ENCODE measurements at regions not wholly inside any gene's neighbourhood (a gene's known extent, or its start where the extent isn't known, plus 50 kb on each side); places are given as distances from the start of the nearest gene placed in this dataset.
"Not testable (repeated sequence)": the region's sequence is repeated elsewhere in the genome, so short reads cannot be mapped to it uniquely, and the experiment has no call there.

- Mint-ChIP-seq H3K9me3 (peaks cover 15% of the 10 kb centered on the region), H3K27ac (no peak overlapping the region), H3K4me1 (no peaks in the 10 kb centered on the region), H3K27me3 (no peaks in the 10 kb centered on the region), H3K4me3 (no peak overlapping the region), H3K36me3 (no peaks in the 10 kb centered on the region)
- no peak for ATAC-seq
These were observed 123.9 kb upstream of the PEG3 start for GRCh38 chr19:56964410-56964920.

GRCh38 chr19:56966225-56966696, 125.7 kb upstream of the PEG3 start:
- H3K4me1 Mint-ChIP-seq: no peaks in the 10 kb centered on the region
- no peak for ATAC-seq

GRCh38 chr19:56966697-56967299, 126.3 kb upstream of the PEG3 start:
- H3K4me1 Mint-ChIP-seq: no peaks in the 10 kb centered on the region
- no peak overlapping the region for H3K4me3 Mint-ChIP-seq
- peaks cover 13% of the 10 kb centered on the region for H3K9me3 Mint-ChIP-seq
- no peaks in the 10 kb centered on the region for H3K27me3 Mint-ChIP-seq
- ATAC-seq: no peak
- H3K36me3 Mint-ChIP-seq: no peaks in the 10 kb centered on the region
- H3K27ac Mint-ChIP-seq: no peak overlapping the region

More at GRCh38 chr19:56966225-56966696, 125.7 kb upstream of the PEG3 start:
- Mint-ChIP-seq H3K9me3 (peaks cover 15% of the 10 kb centered on the region), H3K27me3 (no peaks in the 10 kb centered on the region), H3K4me3 (no peak overlapping the region), H3K36me3 (no peaks in the 10 kb centered on the region), H3K27ac (no peak overlapping the region)

- H3K36me3 Mint-ChIP-seq: no peaks in the 10 kb centered on the region
- no peaks in the 10 kb centered on the region for H3K4me1 Mint-ChIP-seq
- H3K27me3 Mint-ChIP-seq: no peaks in the 10 kb centered on the region
- no peak for ATAC-seq
- peaks cover 8% of the 10 kb centered on the region for H3K9me3 Mint-ChIP-seq
- H3K4me3 Mint-ChIP-seq: no peak overlapping the region
- H3K27ac Mint-ChIP-seq: no peak overlapping the region
These were observed 128.6 kb upstream of the PEG3 start for GRCh38 chr19:56969156-56969555.

GRCh38 chr19:56969759-56970178, 129.2 kb upstream of the PEG3 start:
- Mint-ChIP-seq H3K36me3 (no peaks in the 10 kb centered on the region), H3K27me3 (no peaks in the 10 kb centered on the region), H3K27ac (no peak overlapping the region), H3K4me3 (no peak overlapping the region), H3K4me1 (no peaks in the 10 kb centered on the region), H3K9me3 (peaks cover 12% of the 10 kb centered on the region)
- ATAC-seq: no peak

GRCh38 chr19:56971230-56971629, 130.7 kb upstream of the PEG3 start:
- no peak overlapping the region for H3K27ac Mint-ChIP-seq
- peaks cover 12% of the 10 kb centered on the region for H3K9me3 Mint-ChIP-seq
- no peak for ATAC-seq
- H3K36me3 Mint-ChIP-seq: no peaks in the 10 kb centered on the region
- H3K27me3 Mint-ChIP-seq: no peaks in the 10 kb centered on the region
- H3K4me3 Mint-ChIP-seq: no peak overlapping the region
- H3K4me1 Mint-ChIP-seq: no peaks in the 10 kb centered on the region

- Mint-ChIP-seq H3K4me3 (no peak overlapping the region), H3K9me3 (peaks cover 12% of the 10 kb centered on the region), H3K36me3 (no peaks in the 10 kb centered on the region), H3K4me1 (no peaks in the 10 kb centered on the region), H3K27ac (no peak overlapping the region), H3K27me3 (no peaks in the 10 kb centered on the region)
- ATAC-seq: no peak
These were observed 131.8 kb upstream of the PEG3 start for GRCh38 chr19:56972291-56972841.

- Mint-ChIP-seq H3K27me3 (no peaks in the 10 kb centered on the region), H3K27ac (no peak overlapping the region), H3K4me3 (no peak overlapping the region), H3K36me3 (no peaks in the 10 kb centered on the region), H3K9me3 (peaks cover 12% of the 10 kb centered on the region), H3K4me1 (no peaks in the 10 kb centered on the region)
- no peak for ATAC-seq
These were observed 133.4 kb upstream of the PEG3 start for GRCh38 chr19:56973713-56974555.

- ATAC-seq: no peak
- Mint-ChIP-seq H3K9me3 (peaks cover 12% of the 10 kb centered on the region), H3K4me3 (no peak overlapping the region), H3K27ac (no peak overlapping the region), H3K27me3 (no peaks in the 10 kb centered on the region), H3K36me3 (no peaks in the 10 kb centered on the region), H3K4me1 (no peaks in the 10 kb centered on the region)
These were observed 134.2 kb upstream of the PEG3 start for GRCh38 chr19:56974556-56975207.

GRCh38 chr19:56976300-56976699, 135.8 kb upstream of the PEG3 start:
- no peak for ATAC-seq
- Mint-ChIP-seq H3K4me1 (no peaks in the 10 kb centered on the region), H3K27ac (no peak overlapping the region), H3K36me3 (no peaks in the 10 kb centered on the region), H3K27me3 (no peaks in the 10 kb centered on the region), H3K4me3 (no peak overlapping the region), H3K9me3 (peaks cover 17% of the 10 kb centered on the region)

GRCh38 chr19:56976995-56977906, 136.7 kb upstream of the PEG3 start:
- Mint-ChIP-seq H3K36me3 (no peaks in the 10 kb centered on the region), H3K4me1 (no peaks in the 10 kb centered on the region), H3K9me3 (peaks cover 23% of the 10 kb centered on the region), H3K27me3 (no peaks in the 10 kb centered on the region), H3K27ac (no peak overlapping the region), H3K4me3 (no peak overlapping the region)
- ATAC-seq: no peak

- no peak for ATAC-seq
- Mint-ChIP-seq H3K27me3 (no peaks in the 10 kb centered on the region), H3K36me3 (no peaks in the 10 kb centered on the region), H3K4me3 (no peak overlapping the region), H3K4me1 (no peaks in the 10 kb centered on the region), H3K27ac (no peak overlapping the region), H3K9me3 (peaks cover 23% of the 10 kb centered on the region)
These were observed 137.6 kb upstream of the PEG3 start for GRCh38 chr19:56978023-56978565.

GRCh38 chr19:56980326-56980725, 139.5 kb upstream of the USP29 start:
- ATAC-seq, H3K27me3 Mint-ChIP-seq, H3K4me3 Mint-ChIP-seq, H3K36me3 Mint-ChIP-seq, H3K4me1 Mint-ChIP-seq, H3K27ac Mint-ChIP-seq: not testable (repeated sequence)
- H3K9me3 Mint-ChIP-seq: peaks cover 25% of the 10 kb centered on the region

GRCh38 chr19:56980906-56981305, 138.9 kb upstream of the USP29 start:
- H3K27ac Mint-ChIP-seq: no peak overlapping the region
- peaks cover 26% of the 10 kb centered on the region for H3K9me3 Mint-ChIP-seq
- H3K27me3 Mint-ChIP-seq: no peaks in the 10 kb centered on the region
- H3K36me3 Mint-ChIP-seq: no peaks in the 10 kb centered on the region
- no peak for ATAC-seq
- H3K4me3 Mint-ChIP-seq: no peak overlapping the region
- H3K4me1 Mint-ChIP-seq: no peaks in the 10 kb centered on the region

All from stimulated activated memory B cell treated with anti-CD40 and anti-IgM and Interleukin-4, amounts not matched to agents 10 μg/mL and 1 μg/mL and 100 μg/mL, for 72 hours (primary cell).